GM12878 (cell line): ENCODE measurements at regions not wholly inside any gene's neighbourhood (a gene's known extent, or its start where the extent isn't known, plus 50 kb on each side); places are given as distances from the start of the nearest gene placed in this dataset.

Experiments used
- ATAC-seq: fragments of 200-7000 bp; cut with Tn5 transposase; 3 replicates; pipeline ENCODE4 v1.9.1; 2020; ENCODE audit warnings: mild to moderate bottlenecking, moderate library complexity
- BruUV-seq: library from RNA; stranded (reverse); fragments of 400-500 nt; replicated peaks from 2 replicates; lab custom pipeline; 2021; lab: Mats Ljungman, UMichigan
- CTCF ChIA-PET: fragments of 300-600 bp; sonication (Branson Sonifier 250); formaldehyde crosslinking; extraction: SDS; loops from one replicate; lab custom pipeline; 2021; ENCODE audit warnings: inconsistent platforms; lab: Yijun Ruan, JAX
- POLR2A ChIA-PET: fragments of 350-600 bp; formaldehyde crosslinking; extraction: SDS; loops from one replicate; lab custom pipeline; 2021; ENCODE audit warnings: inconsistent platforms; lab: Charles Lee
- RAD21 ChIA-PET: fragments of 300-600 bp; sonication (Branson Sonifier 250); formaldehyde crosslinking; loops from one replicate; lab custom pipeline; 2023; ENCODE audit warnings: antibody characterized with exemption; ENCODE audit not compliant: unreplicated experiment; lab: Charles Lee
- SMC1A ChIA-PET: fragments of 300-600 bp; sonication (Branson Sonifier 250); formaldehyde crosslinking; loops from one replicate; lab custom pipeline; 2023; ENCODE audit not compliant: unreplicated experiment, uncharacterized antibody; lab: Charles Lee
- DNase-seq: peaks from one replicate; pipeline ENCODE4 v3.0.0-alpha.2; 2011; ENCODE audit warnings: low read depth, low spot score
- FAIRE-seq: peaks from 3 replicates; lab custom pipeline; 2011; peaks lifted over from hg19 to GRCh38; lab: Jason Lieb, UNC
- H2AFZ ChIP-seq: 2 replicates; pipeline ENCODE4 v1.6.0; 2011; ENCODE audit warnings: low read depth, low read length, control low read depth; ENCODE audit not compliant: control insufficient read depth
- H3K27ac ChIP-seq: 2 replicates; pipeline ENCODE4 v1.5.1; 2011; ENCODE audit warnings: control low read depth; ENCODE audit not compliant: control insufficient read depth, insufficient read depth
- H3K27me3 ChIP-seq, 2 experiments: replicated peaks in 1 of 2; 2 replicates each; pipeline versions ENCODE4 v1.6.0 to v1.6.1; 2011; ENCODE audit warnings: low read length in 1 of 2; ENCODE audit not compliant: control insufficient read depth in 2 of 2, insufficient read depth in 2 of 2
- H3K36me3 ChIP-seq, 2 experiments: 2 replicates each; pipeline ENCODE4 v1.5.1; 2011; ENCODE audit warnings: low read length in 1 of 2; ENCODE audit not compliant: control insufficient read depth in 2 of 2, insufficient read depth in 2 of 2
- H3K4me1 ChIP-seq: 2 replicates; pipeline ENCODE4 v1.6.1; 2011; ENCODE audit warnings: mild to moderate bottlenecking, low read length, moderate library complexity, mixed read lengths; ENCODE audit not compliant: control insufficient read depth, insufficient read depth
- H3K4me2 ChIP-seq: 2 replicates; pipeline ENCODE4 v1.6.0; 2011; ENCODE audit warnings: control low read depth; ENCODE audit not compliant: control insufficient read depth, insufficient read depth
- H3K4me3 ChIP-seq: fragments of 200-600 bp; sonication (generic); 2 replicates; pipeline ENCODE4 v1.5.1; 2016
- H3K79me2 ChIP-seq: 2 replicates; pipeline ENCODE4 v1.6.0; 2011; ENCODE audit warnings: low read length; ENCODE audit not compliant: control insufficient read depth, insufficient read depth
- H3K9ac ChIP-seq: 2 replicates; pipeline ENCODE4 v1.8.0; 2011; ENCODE audit warnings: low read length, control low read depth, mixed read lengths; ENCODE audit not compliant: control insufficient read depth, insufficient read depth
- H3K9me3 ChIP-seq: replicated peaks from 3 replicates; pipeline ENCODE4 v1.5.1; 2011; ENCODE audit warnings: mild to moderate bottlenecking, low read length; ENCODE audit not compliant: control insufficient read depth, insufficient read depth
- H4K20me1 ChIP-seq: 2 replicates; pipeline ENCODE4 v1.6.0; 2011; ENCODE audit not compliant: control insufficient read depth, insufficient read depth
- CBX5 ChIP-seq: sonication (generic); IDR thresholded peaks from 2 replicates; pipeline ENCODE4 v1.6.1; 2016; ENCODE audit warnings: low read depth, moderate library complexity, mild to moderate bottlenecking, inconsistent platforms
- CREB1 ChIP-seq: IDR thresholded peaks from 2 replicates; pipeline ENCODE4 v1.6.1; 2012; ENCODE audit warnings: low read depth, mild to moderate bottlenecking, inconsistent platforms
- CREM ChIP-seq: IDR thresholded peaks from 2 replicates; pipeline ENCODE4 v1.6.1; 2014; ENCODE audit warnings: antibody characterized with exemption, low read depth
- EGR1 ChIP-seq, 2 experiments: IDR thresholded peaks; 1 replicate in 1 of 2; 2 replicates in 1 of 2; pipeline ENCODE4 v1.6.1; 2011 to 2012; ENCODE audit warnings: low read depth in 2 of 2, low read length in 2 of 2, borderline replicate concordance in 1 of 2, mild to moderate bottlenecking in 1 of 2, moderate library complexity in 1 of 2
- FOXK2 ChIP-seq: fragments of 450-650 bp; IDR thresholded peaks from 2 replicates; pipeline ENCODE4 v1.6.1; 2017; ENCODE audit warnings: mild to moderate bottlenecking, moderate library complexity
- GABPA ChIP-seq: IDR thresholded peaks from 2 replicates; pipeline ENCODE4 v1.6.1; 2014; ENCODE audit warnings: antibody characterized with exemption, low read depth, mild to moderate bottlenecking, inconsistent platforms
- HCFC1 ChIP-seq: fragments of 150-350 bp; IDR thresholded peaks from 2 replicates; pipeline ENCODE4 v1.6.1; 2014; ENCODE audit warnings: low read length
- KLF5 ChIP-seq: fragments of 450-650 bp; IDR thresholded peaks from 2 replicates; pipeline ENCODE4 v1.6.1; 2014; ENCODE audit warnings: mild to moderate bottlenecking; ENCODE audit not compliant: partially characterized antibody
- NFXL1 ChIP-seq: fragments of 450-650 bp; IDR thresholded peaks from 2 replicates; pipeline ENCODE4 v1.6.1; 2017; ENCODE audit warnings: antibody characterized with exemption, mild to moderate bottlenecking, borderline replicate concordance
- NFYA ChIP-seq: IDR thresholded peaks from 2 replicates; pipeline ENCODE4 v1.6.1; 2011; ENCODE audit warnings: low read depth, mild to moderate bottlenecking, low read length, improper control_type of control experiment, borderline replicate concordance
- NR2C1 ChIP-seq: fragments of 450-650 bp; IDR thresholded peaks from 2 replicates; pipeline ENCODE4 v1.6.1; 2017; ENCODE audit warnings: antibody characterized with exemption, mild to moderate bottlenecking, moderate library complexity
- PAX5 ChIP-seq: IDR thresholded peaks from 2 replicates; pipeline ENCODE4 v1.6.1; 2011; ENCODE audit warnings: low read depth, low read length, borderline replicate concordance
- SP1 ChIP-seq: IDR thresholded peaks from one replicate; pipeline ENCODE4 v1.6.1; 2011; ENCODE audit warnings: low read depth, low read length
- SUPT20H ChIP-seq: IDR thresholded peaks from 2 replicates; pipeline ENCODE4 v1.6.1; 2011; ENCODE audit warnings: low read depth, mild to moderate bottlenecking, low read length, moderate library complexity, borderline replicate concordance; ENCODE audit not compliant: control insufficient read depth
- TCF7 ChIP-seq: IDR thresholded peaks from 2 replicates; pipeline ENCODE4 v1.6.1; 2014; ENCODE audit warnings: antibody characterized with exemption, borderline replicate concordance
- ZBED1 ChIP-seq: IDR thresholded peaks from 2 replicates; pipeline ENCODE4 v1.6.1; 2016; ENCODE audit warnings: borderline replicate concordance
- WGBS: methylation state at CpG from one replicate; pipeline ENCODE4 v1.1.6; 2016; ENCODE audit warnings: low lambda C conversion rate; ENCODE audit not compliant: insufficient replicate concordance, insufficient coverage; ENCODE audit errors: missing lambda C conversion rate; 5-methylcytosine and 5-hydroxymethylcytosine counted together
- in situ Hi-C: fragments of 300-500 bp; cut with MboI; formaldehyde crosslinking; loops from 9 replicates; pipeline ENCODE4 v1.14.3; 2018; ENCODE audit warnings: mixed read lengths
- intact Hi-C: fragments of 100-400 bp; cut with micrococcal nuclease; formaldehyde crosslinking; loops from one replicate; pipeline ENCODE4 v1.14.2; 2022; ENCODE audit not compliant: unreplicated experiment
- TF ChIP-seq, protein P1 (sequence below): fragments of 450-650 bp; IDR thresholded peaks from 2 replicates; pipeline ENCODE4 v1.6.1; 2018; ENCODE audit warnings: borderline replicate concordance, mild to moderate bottlenecking; ENCODE audit not compliant: partially characterized antibody
- TF ChIP-seq, protein P2 (sequence below): fragments of 450-650 bp; IDR thresholded peaks from 2 replicates; pipeline ENCODE4 v1.6.1; 2017; ENCODE audit warnings: low read depth, mild to moderate bottlenecking, moderate library complexity

DNA sequence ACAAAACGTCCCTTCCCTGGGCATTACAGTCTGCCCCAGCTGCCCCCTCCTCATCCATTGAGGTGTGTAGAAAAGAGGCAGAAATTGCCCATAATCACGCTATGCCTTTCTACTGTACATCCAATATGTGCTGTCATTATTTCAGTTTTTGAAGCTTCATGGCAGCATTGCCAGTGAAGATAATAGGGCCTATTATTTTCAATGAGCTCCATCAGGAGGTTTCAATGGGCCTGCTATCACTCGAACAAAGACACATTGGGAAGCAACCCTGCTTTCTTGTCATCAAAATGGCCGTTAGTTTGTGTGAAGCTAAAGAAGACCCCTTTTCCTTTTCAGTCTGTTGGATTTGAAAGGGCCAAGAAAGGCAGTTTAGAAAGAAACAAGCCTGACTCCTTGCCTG, 653.8 kb downstream of the NOVA1 start:
- Histone ChIP-seq H3K79me2 (no peaks in the 10 kb centered on the region), H3K4me2 (no peak overlapping the region), H3K27me3 (no peaks in the 10 kb centered on the region), H2AFZ (no peak overlapping the region), H3K9me3 (no peaks in the 10 kb centered on the region), H3K27ac (no peak overlapping the region), H3K4me3 (no peak overlapping the region), H3K4me1 (no peaks in the 10 kb centered on the region), H4K20me1 (no peaks in the 10 kb centered on the region), H3K36me3 (no peaks in the 10 kb centered on the region), H3K9ac (no peak overlapping the region)
- ChIA-PET CTCF (interaction anchor here (1.4 kb wide), 1 partner anchor 10 kb away, joined by 3 read pairs; no protein-coding TSS in a partner anchor), POLR2A (no interaction called here), RAD21 (no interaction called here), SMC1A (interaction anchor here (1.1 kb wide), 1 partner anchor 41 kb away, joined by 3 read pairs; no protein-coding TSS in a partner anchor)
- DNase-seq (no peak), ATAC-seq (no peak), FAIRE-seq (no peak)
- in situ Hi-C loops (no loop called here), intact Hi-C loops (no loop called here)
- WGBS: 1% methylated on average over 4 of the region's 4 CpGs
- BruUV-seq: no TSS peak
- TF ChIP-seq SUPT20H (no peak), EGR1 (IDR thresholded peaks at IDR 0.05; ENCODE audit: borderline replicate concordance in 1 of 2, low read depth in 2 of 2, low read length in 2 of 2) (no peak), CREM (no peak), GABPA (no peak), CBX5 (no peak), HCFC1 (no peak), NR2C1 (no peak), CREB1 (no peak), FOXK2 (no peak), NFYA (no peak), SP1 (no peak), PAX5 (no peak), TCF7 (no peak), ZBED1 (no peak), KLF5 (no peak), NFXL1 (no peak)
- TF ChIP-seq, protein P1, sequence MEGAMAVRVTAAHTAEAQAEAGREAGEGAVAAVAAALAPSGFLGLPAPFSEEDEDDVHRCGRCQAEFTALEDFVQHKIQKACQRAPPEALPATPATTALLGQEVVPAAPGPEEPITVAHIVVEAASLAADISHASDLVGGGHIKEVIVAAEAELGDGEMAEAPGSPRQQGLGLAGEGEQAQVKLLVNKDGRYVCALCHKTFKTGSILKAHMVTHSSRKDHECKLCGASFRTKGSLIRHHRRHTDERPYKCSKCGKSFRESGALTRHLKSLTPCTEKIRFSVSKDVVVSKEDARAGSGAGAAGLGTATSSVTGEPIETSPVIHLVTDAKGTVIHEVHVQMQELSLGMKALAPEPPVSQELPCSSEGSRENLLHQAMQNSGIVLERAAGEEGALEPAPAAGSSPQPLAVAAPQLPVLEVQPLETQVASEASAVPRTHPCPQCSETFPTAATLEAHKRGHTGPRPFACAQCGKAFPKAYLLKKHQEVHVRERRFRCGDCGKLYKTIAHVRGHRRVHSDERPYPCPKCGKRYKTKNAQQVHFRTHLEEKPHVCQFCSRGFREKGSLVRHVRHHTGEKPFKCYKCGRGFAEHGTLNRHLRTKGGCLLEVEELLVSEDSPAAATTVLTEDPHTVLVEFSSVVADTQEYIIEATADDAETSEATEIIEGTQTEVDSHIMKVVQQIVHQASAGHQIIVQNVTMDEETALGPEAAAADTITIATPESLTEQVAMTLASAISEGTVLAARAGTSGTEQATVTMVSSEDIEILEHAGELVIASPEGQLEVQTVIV: no peak
- TF ChIP-seq, protein P2, sequence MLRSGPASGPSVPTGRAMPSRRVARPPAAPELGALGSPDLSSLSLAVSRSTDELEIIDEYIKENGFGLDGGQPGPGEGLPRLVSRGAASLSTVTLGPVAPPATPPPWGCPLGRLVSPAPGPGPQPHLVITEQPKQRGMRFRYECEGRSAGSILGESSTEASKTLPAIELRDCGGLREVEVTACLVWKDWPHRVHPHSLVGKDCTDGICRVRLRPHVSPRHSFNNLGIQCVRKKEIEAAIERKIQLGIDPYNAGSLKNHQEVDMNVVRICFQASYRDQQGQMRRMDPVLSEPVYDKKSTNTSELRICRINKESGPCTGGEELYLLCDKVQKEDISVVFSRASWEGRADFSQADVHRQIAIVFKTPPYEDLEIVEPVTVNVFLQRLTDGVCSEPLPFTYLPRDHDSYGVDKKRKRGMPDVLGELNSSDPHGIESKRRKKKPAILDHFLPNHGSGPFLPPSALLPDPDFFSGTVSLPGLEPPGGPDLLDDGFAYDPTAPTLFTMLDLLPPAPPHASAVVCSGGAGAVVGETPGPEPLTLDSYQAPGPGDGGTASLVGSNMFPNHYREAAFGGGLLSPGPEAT: no peak
